Spleen (tissue), 7 donors: ENCODE measurements at regions not wholly inside any gene's neighbourhood (a gene's known extent, or its start where the extent isn't known, plus 50 kb on each side); places are given as distances from the start of the nearest gene placed in this dataset.

ENCODE experiments used
- POLR2A ChIP-seq, 3 donors: fragments of 450-650 bp; IDR thresholded peaks; one replicate each; pipeline ENCODE4 v1.5.1; 2017; ENCODE audit warnings: antibody characterized with exemption in 3 of 3, mild to moderate bottlenecking in 1 of 3
- POLR2AphosphoS5 ChIP-seq, 3 donors: sonication (generic); formaldehyde crosslinking; IDR thresholded peaks; one replicate each; pipeline ENCODE4 v1.5.1; 2017; ENCODE audit warnings: antibody characterized with exemption in 3 of 3
- TF ChIP-seq, protein P1 (sequence below), 11 experiments: fragments of 200-600 bp in 7 of 11; fragments of 450-650 bp in 4 of 11; sonication (generic) in 4 of 11; IDR thresholded peaks in 8 of 11; conservative IDR thresholded peaks in 3 of 11; 1 replicate in 7 of 11; 2 replicates in 4 of 11; pipeline versions ENCODE4 v1.4.0 to v1.8.0; 2016 to 2021; ENCODE audit warnings: antibody characterized with exemption in 11 of 11, inconsistent platforms in 4 of 11, mild to moderate bottlenecking in 1 of 11
- donor health status: DM: no; HTN: no; CAD: no; lungs with moderate emphysema.
- donor health status: DM: no; HTN: no; CAD: no.
- donor health status: DM: no; HTN: no; CAD: no.

DNA sequence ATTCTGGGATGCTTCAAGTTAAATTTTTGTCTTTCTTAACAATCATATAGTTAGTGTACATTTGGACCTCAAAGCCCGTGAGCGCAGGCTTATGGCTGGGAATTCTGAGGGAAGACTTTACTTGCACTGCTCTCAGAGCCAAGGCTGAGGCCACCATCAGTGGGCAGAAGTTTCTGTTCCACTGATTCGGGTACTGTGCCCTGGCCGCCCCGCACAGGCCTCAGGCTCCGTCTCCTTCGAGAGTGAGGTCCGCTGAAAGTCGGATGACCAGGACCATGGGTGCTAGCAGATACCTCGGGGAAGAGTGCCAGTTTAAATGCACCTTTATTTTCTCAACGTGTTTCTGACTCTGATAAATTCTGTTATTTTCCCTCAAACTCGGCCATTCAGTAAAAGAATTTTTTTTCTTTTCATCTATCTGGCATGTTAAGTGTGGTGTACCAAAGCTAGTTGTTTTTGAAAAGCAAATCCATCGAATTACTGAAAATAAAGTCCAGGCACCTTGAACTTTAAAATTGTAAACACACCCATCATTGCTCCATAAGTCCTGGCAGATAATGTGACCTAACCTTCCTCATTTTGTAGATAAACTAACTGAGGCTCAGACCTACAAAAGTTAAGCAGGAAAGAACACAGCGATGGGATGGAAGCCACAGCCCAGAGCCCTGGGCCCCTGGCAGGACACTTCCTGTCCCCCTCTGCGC, 126.7 kb downstream of the SOX1 start:
- TF ChIP-seq POLR2A (IDR thresholded peaks at IDR 0.05) (no peak), POLR2AphosphoS5 (IDR thresholded peaks at IDR 0.05) (no peak)
- TF ChIP-seq, protein P1, sequence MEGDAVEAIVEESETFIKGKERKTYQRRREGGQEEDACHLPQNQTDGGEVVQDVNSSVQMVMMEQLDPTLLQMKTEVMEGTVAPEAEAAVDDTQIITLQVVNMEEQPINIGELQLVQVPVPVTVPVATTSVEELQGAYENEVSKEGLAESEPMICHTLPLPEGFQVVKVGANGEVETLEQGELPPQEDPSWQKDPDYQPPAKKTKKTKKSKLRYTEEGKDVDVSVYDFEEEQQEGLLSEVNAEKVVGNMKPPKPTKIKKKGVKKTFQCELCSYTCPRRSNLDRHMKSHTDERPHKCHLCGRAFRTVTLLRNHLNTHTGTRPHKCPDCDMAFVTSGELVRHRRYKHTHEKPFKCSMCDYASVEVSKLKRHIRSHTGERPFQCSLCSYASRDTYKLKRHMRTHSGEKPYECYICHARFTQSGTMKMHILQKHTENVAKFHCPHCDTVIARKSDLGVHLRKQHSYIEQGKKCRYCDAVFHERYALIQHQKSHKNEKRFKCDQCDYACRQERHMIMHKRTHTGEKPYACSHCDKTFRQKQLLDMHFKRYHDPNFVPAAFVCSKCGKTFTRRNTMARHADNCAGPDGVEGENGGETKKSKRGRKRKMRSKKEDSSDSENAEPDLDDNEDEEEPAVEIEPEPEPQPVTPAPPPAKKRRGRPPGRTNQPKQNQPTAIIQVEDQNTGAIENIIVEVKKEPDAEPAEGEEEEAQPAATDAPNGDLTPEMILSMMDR (IDR thresholded peaks at IDR 0.05 in 8 of 11, conservative IDR thresholded peaks at IDR 0.05 in 3 of 11) = no peak
